HL-60 (cell line): ENCODE measurements at regions not wholly inside any gene's neighbourhood (a gene's known extent, or its start where the extent isn't known, plus 50 kb on each side); places are given as distances from the start of the nearest gene placed in this dataset.

Experiments used
- TF ChIP-seq, protein P1 (sequence below): IDR thresholded peaks from one replicate; pipeline ENCODE4 v1.5.1; 2011; ENCODE audit warnings: low read length, control low read depth, inconsistent platforms; ENCODE audit not compliant: insufficient read depth
- TF ChIP-seq, protein P2 (sequence below): IDR thresholded peaks from 2 replicates; pipeline ENCODE4 v1.6.1; 2012; ENCODE audit warnings: low read depth; ENCODE audit not compliant: insufficient replicate concordance

DNA sequence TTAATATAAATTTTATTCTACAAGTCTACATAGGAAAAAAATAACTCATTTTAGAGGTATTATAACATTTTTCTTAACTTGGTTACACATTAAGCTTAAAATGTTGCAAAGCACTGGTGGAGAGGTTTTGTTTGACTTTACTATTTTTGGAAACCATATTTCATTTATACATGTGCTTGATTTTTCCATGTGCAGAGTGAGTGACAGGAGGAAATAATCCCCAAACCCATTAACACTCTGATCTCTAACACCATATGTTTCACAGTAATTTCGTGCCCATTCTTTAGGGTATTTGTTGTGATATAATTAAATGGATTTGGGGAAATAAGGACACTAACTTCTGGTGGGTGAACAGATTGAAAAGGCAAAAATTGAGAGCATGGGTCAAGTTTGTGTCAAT is 2124.4 kb upstream of the PCDH20 start:
- TF ChIP-seq, protein P1, sequence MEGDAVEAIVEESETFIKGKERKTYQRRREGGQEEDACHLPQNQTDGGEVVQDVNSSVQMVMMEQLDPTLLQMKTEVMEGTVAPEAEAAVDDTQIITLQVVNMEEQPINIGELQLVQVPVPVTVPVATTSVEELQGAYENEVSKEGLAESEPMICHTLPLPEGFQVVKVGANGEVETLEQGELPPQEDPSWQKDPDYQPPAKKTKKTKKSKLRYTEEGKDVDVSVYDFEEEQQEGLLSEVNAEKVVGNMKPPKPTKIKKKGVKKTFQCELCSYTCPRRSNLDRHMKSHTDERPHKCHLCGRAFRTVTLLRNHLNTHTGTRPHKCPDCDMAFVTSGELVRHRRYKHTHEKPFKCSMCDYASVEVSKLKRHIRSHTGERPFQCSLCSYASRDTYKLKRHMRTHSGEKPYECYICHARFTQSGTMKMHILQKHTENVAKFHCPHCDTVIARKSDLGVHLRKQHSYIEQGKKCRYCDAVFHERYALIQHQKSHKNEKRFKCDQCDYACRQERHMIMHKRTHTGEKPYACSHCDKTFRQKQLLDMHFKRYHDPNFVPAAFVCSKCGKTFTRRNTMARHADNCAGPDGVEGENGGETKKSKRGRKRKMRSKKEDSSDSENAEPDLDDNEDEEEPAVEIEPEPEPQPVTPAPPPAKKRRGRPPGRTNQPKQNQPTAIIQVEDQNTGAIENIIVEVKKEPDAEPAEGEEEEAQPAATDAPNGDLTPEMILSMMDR: no peak
- TF ChIP-seq, protein P2, sequence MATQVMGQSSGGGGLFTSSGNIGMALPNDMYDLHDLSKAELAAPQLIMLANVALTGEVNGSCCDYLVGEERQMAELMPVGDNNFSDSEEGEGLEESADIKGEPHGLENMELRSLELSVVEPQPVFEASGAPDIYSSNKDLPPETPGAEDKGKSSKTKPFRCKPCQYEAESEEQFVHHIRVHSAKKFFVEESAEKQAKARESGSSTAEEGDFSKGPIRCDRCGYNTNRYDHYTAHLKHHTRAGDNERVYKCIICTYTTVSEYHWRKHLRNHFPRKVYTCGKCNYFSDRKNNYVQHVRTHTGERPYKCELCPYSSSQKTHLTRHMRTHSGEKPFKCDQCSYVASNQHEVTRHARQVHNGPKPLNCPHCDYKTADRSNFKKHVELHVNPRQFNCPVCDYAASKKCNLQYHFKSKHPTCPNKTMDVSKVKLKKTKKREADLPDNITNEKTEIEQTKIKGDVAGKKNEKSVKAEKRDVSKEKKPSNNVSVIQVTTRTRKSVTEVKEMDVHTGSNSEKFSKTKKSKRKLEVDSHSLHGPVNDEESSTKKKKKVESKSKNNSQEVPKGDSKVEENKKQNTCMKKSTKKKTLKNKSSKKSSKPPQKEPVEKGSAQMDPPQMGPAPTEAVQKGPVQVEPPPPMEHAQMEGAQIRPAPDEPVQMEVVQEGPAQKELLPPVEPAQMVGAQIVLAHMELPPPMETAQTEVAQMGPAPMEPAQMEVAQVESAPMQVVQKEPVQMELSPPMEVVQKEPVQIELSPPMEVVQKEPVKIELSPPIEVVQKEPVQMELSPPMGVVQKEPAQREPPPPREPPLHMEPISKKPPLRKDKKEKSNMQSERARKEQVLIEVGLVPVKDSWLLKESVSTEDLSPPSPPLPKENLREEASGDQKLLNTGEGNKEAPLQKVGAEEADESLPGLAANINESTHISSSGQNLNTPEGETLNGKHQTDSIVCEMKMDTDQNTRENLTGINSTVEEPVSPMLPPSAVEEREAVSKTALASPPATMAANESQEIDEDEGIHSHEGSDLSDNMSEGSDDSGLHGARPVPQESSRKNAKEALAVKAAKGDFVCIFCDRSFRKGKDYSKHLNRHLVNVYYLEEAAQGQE: no peak
